BE2C (cell line): ENCODE measurements at regions not wholly inside any gene's neighbourhood (a gene's known extent, or its start where the extent isn't known, plus 50 kb on each side); places are given as distances from the start of the nearest gene placed in this dataset.

Experiments used
- DNase-seq: peaks from one replicate; pipeline ENCODE4 v3.0.0-alpha.2; 2020
- H3K27me3 ChIP-seq: fragments of 250-450 bp; sonication (Bioruptor Pico); 2 replicates; pipeline ENCODE4 v1.5.1; 2020; ENCODE audit warnings: mild to moderate bottlenecking
- H3K36me3 ChIP-seq: fragments of 250-450 bp; sonication (Bioruptor Pico); 2 replicates; pipeline ENCODE4 v1.5.1; 2020; ENCODE audit warnings: mild to moderate bottlenecking
- H3K4me1 ChIP-seq: fragments of 250-450 bp; sonication (Bioruptor Pico); 2 replicates; pipeline ENCODE4 v1.5.1; 2020
- H3K4me3 ChIP-seq: 2 replicates; pipeline ENCODE4 v1.5.1; 2011; ENCODE audit warnings: low read depth, low read length
- H3K9me3 ChIP-seq: fragments of 250-450 bp; sonication (Bioruptor Pico); 2 replicates; pipeline ENCODE4 v1.5.1; 2020
- CTCF ChIP-seq: IDR thresholded peaks from 2 replicates; pipeline ENCODE4 v1.5.1; 2012; ENCODE audit warnings: mild to moderate bottlenecking, low read depth, low read length

GRCh38 chr21:15141261-15141970 is 76.6 kb upstream of the NRIP1 start:
- no peak for TF ChIP-seq CTCF
- Histone ChIP-seq H3K36me3 (no peaks in the 10 kb centered on the region), H3K4me3 (no peak overlapping the region), H3K27me3 (no peaks in the 10 kb centered on the region), H3K9me3 (no peaks in the 10 kb centered on the region), H3K4me1 (peaks cover 4% of the 10 kb centered on the region; the same call in 1 of the 2 replicates)
- no peak for DNase-seq

GRCh38 chr21:15144026-15144425 is 79.2 kb upstream of the NRIP1 start:
- Histone ChIP-seq H3K4me3 (no peak overlapping the region), H3K4me1 (no peaks in the 10 kb centered on the region), H3K9me3 (no peaks in the 10 kb centered on the region), H3K36me3 (no peaks in the 10 kb centered on the region), H3K27me3 (no peaks in the 10 kb centered on the region)
- DNase-seq: no peak
- TF ChIP-seq CTCF: no peak

GRCh38 chr21:15148437-15148836 is 83.6 kb upstream of the NRIP1 start:
- no peak for DNase-seq
- H3K4me1 ChIP-seq: no peaks in the 10 kb centered on the region
- no peaks in the 10 kb centered on the region for H3K9me3 ChIP-seq
- no peak overlapping the region for H3K4me3 ChIP-seq
- no peak for TF ChIP-seq CTCF
- H3K36me3 ChIP-seq: no peaks in the 10 kb centered on the region
- no peaks in the 10 kb centered on the region for H3K27me3 ChIP-seq

GRCh38 chr21:15149600-15150224 is 84.9 kb upstream of the NRIP1 start:
- no peak for DNase-seq
- Histone ChIP-seq H3K36me3 (no peaks in the 10 kb centered on the region), H3K4me1 (no peaks in the 10 kb centered on the region), H3K27me3 (no peaks in the 10 kb centered on the region), H3K4me3 (no peak overlapping the region), H3K9me3 (no peaks in the 10 kb centered on the region)
- no peak for TF ChIP-seq CTCF

- no peak for DNase-seq
- H3K9me3 ChIP-seq: no peaks in the 10 kb centered on the region
- H3K27me3 ChIP-seq: no peaks in the 10 kb centered on the region
- no peak overlapping the region for H3K4me3 ChIP-seq
- H3K36me3 ChIP-seq: no peaks in the 10 kb centered on the region
- TF ChIP-seq CTCF: no peak
- H3K4me1 ChIP-seq: no peaks in the 10 kb centered on the region; the same call in 1 of the 2 replicates
Observed at GRCh38 chr21:15151385-15152103, 86.7 kb upstream of the NRIP1 start.
